Calu3 (cell line): ENCODE measurements at regions not wholly inside any gene's neighbourhood (a gene's known extent, or its start where the extent isn't known, plus 50 kb on each side); places are given as distances from the start of the nearest gene placed in this dataset.
"Not testable (repeated sequence)": the region's sequence is repeated elsewhere in the genome, so short reads cannot be mapped to it uniquely, and the experiment has no call there.

Experiments
- BruUV-seq: library from RNA; stranded (reverse); fragments of 400-500 nt; replicated peaks from 2 replicates; lab custom pipeline; 2021; lab: Mats Ljungman, UMichigan
- CTCF ChIA-PET: fragments of 300-600 bp; sonication (Branson Sonifier 250); formaldehyde crosslinking; loops from one replicate; lab custom pipeline; 2022; ENCODE audit warnings: antibody characterized with exemption; lab: Charles Lee
- DNase-seq: peaks from one replicate; pipeline ENCODE4 v3.0.0; 2022
- H3K27ac Mint-ChIP-seq: one replicate; pipeline ENCODE4 v1.8.0; 2022; ENCODE audit warnings: mixed read lengths; ENCODE audit not compliant: unreplicated experiment
- H3K27me3 Mint-ChIP-seq: one replicate; pipeline ENCODE4 v1.8.0; 2022; ENCODE audit warnings: mixed read lengths; ENCODE audit not compliant: unreplicated experiment
- H3K36me3 Mint-ChIP-seq: one replicate; pipeline ENCODE4 v1.8.0; 2022; ENCODE audit warnings: mild to moderate bottlenecking, moderate library complexity, mixed read lengths; ENCODE audit not compliant: insufficient read depth, unreplicated experiment
- H3K4me1 Mint-ChIP-seq: one replicate; pipeline ENCODE4 v1.8.0; 2022; ENCODE audit warnings: mild to moderate bottlenecking, low read depth, mixed read lengths; ENCODE audit not compliant: unreplicated experiment
- H3K4me3 Mint-ChIP-seq: one replicate; pipeline ENCODE4 v1.8.0; 2022; ENCODE audit warnings: mild to moderate bottlenecking, low read depth, moderate library complexity, mixed read lengths; ENCODE audit not compliant: unreplicated experiment
- H3K9me3 Mint-ChIP-seq: one replicate; pipeline ENCODE4 v1.8.0; 2022; ENCODE audit warnings: low read depth, mixed read lengths; ENCODE audit not compliant: unreplicated experiment
- intact Hi-C: fragments of 100-400 bp; cut with micrococcal nuclease; formaldehyde crosslinking; loops from one replicate; pipeline ENCODE4 v1.10.0; 2022; ENCODE audit not compliant: unreplicated experiment

GRCh38 chr5:21550916-21551315, 1302.2 kb downstream of the CDH12 start:
- H3K27ac Mint-ChIP-seq, BruUV-seq, H3K36me3 Mint-ChIP-seq, DNase-seq, intact Hi-C loops, H3K4me1 Mint-ChIP-seq, CTCF ChIA-PET, H3K4me3 Mint-ChIP-seq, H3K9me3 Mint-ChIP-seq, H3K27me3 Mint-ChIP-seq: not testable (repeated sequence)

GRCh38 chr5:21547656-21548055, 1305.5 kb downstream of the CDH12 start:
- intact Hi-C loops, BruUV-seq, H3K4me3 Mint-ChIP-seq, H3K9me3 Mint-ChIP-seq, DNase-seq, H3K36me3 Mint-ChIP-seq, H3K27me3 Mint-ChIP-seq, CTCF ChIA-PET, H3K27ac Mint-ChIP-seq, H3K4me1 Mint-ChIP-seq: not testable (repeated sequence)

- DNase-seq, BruUV-seq, H3K9me3 Mint-ChIP-seq, intact Hi-C loops, H3K4me3 Mint-ChIP-seq, CTCF ChIA-PET, H3K27ac Mint-ChIP-seq, H3K4me1 Mint-ChIP-seq, H3K27me3 Mint-ChIP-seq, H3K36me3 Mint-ChIP-seq: not testable (repeated sequence)
Observed at GRCh38 chr5:21535114-21535513, 1318.0 kb downstream of the CDH12 start.

GRCh38 chr5:21521157-21521556, 1332.0 kb downstream of the CDH12 start:
- DNase-seq, H3K27me3 Mint-ChIP-seq, H3K27ac Mint-ChIP-seq, H3K36me3 Mint-ChIP-seq, intact Hi-C loops, CTCF ChIA-PET, H3K9me3 Mint-ChIP-seq, H3K4me3 Mint-ChIP-seq, H3K4me1 Mint-ChIP-seq, BruUV-seq: not testable (repeated sequence)

- H3K27me3 Mint-ChIP-seq, H3K9me3 Mint-ChIP-seq, H3K4me1 Mint-ChIP-seq, BruUV-seq, H3K27ac Mint-ChIP-seq, DNase-seq, H3K4me3 Mint-ChIP-seq, intact Hi-C loops, H3K36me3 Mint-ChIP-seq, CTCF ChIA-PET: not testable (repeated sequence)
Observed at GRCh38 chr5:21496926-21497325, 1356.2 kb downstream of the CDH12 start.

DNA sequence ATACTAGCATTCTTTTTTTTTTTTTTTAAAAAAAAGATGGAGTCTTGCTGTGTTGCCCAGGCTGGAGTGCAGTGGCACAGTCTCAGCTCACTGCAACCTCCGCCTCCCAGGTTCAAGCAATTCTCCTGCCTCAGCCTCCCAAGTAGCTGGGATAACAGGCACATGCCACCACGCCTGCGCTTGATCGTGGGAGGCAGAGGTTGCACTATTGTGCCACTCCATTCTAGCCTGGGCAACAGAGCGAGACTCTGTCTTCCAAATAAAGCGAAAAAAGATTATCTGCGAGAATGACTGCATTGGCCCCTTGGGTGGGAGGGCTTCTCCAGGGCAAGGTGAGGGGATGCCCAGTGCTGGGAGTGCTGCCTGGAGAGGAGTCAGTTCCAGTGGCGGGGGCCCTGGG, 1357.1 kb downstream of the CDH12 start:
- H3K4me1 Mint-ChIP-seq, H3K27ac Mint-ChIP-seq, intact Hi-C loops, CTCF ChIA-PET, DNase-seq, H3K9me3 Mint-ChIP-seq, H3K4me3 Mint-ChIP-seq, BruUV-seq, H3K36me3 Mint-ChIP-seq, H3K27me3 Mint-ChIP-seq: not testable (repeated sequence)

GRCh38 chr5:21495235-21495634, 1357.9 kb downstream of the CDH12 start:
- intact Hi-C loops, H3K27me3 Mint-ChIP-seq, H3K36me3 Mint-ChIP-seq, BruUV-seq, DNase-seq, H3K9me3 Mint-ChIP-seq, H3K4me3 Mint-ChIP-seq, H3K4me1 Mint-ChIP-seq, CTCF ChIA-PET, H3K27ac Mint-ChIP-seq: not testable (repeated sequence)

DNA sequence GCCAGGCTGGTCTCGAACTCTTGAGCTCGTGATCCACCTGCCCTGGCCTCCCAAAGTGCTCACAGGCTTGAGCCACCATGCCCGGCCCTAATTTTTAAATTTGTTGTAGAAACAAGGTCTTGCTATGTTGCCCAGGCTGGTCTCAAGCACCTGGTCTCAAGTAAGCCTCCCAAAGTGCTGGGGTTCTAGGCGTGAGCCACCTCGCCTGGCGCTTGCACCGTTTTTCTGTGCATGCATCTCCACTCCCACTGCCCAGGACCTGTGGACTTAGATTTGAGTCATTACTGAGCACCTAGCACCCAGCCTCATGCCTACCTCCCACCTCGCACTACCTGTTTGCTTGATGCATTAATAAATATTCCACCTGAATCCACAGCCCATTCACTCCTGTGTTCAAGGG, 1359.1 kb downstream of the CDH12 start:
- intact Hi-C loops, H3K9me3 Mint-ChIP-seq, BruUV-seq, DNase-seq, H3K27ac Mint-ChIP-seq, H3K4me1 Mint-ChIP-seq, CTCF ChIA-PET, H3K4me3 Mint-ChIP-seq, H3K36me3 Mint-ChIP-seq, H3K27me3 Mint-ChIP-seq: not testable (repeated sequence)

DNA sequence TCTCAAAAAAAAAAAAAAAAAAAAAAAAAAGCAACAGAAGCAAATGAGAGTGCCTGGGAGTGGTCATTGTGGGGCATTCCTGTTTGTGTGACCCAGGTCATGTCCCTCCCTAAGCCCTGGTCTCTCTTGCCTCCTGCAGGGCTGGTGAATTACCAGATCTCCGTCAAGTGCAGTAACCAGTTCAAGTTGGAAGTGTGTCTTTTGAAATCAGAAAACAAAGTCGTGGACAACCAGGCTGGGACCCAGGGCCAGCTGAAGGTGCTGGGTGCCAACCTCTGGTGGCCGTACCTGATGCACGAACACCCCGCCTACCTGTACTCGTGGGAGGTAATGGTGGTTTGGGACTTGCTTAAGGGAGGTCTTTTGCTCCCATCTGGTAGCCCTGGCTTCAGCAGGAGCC, 1362.0 kb downstream of the CDH12 start:
- H3K27me3 Mint-ChIP-seq, BruUV-seq, DNase-seq, H3K4me3 Mint-ChIP-seq, H3K27ac Mint-ChIP-seq, intact Hi-C loops, H3K9me3 Mint-ChIP-seq, CTCF ChIA-PET, H3K4me1 Mint-ChIP-seq, H3K36me3 Mint-ChIP-seq: not testable (repeated sequence)

- DNase-seq, intact Hi-C loops, H3K27ac Mint-ChIP-seq, H3K27me3 Mint-ChIP-seq, H3K4me3 Mint-ChIP-seq, CTCF ChIA-PET, BruUV-seq, H3K4me1 Mint-ChIP-seq, H3K36me3 Mint-ChIP-seq, H3K9me3 Mint-ChIP-seq: not testable (repeated sequence)
Observed at GRCh38 chr5:21488828-21489227, 1364.3 kb downstream of the CDH12 start.
